Esophagus muscularis mucosa (tissue), 4 donors: ENCODE measurements at regions not wholly inside any gene's neighbourhood (a gene's known extent, or its start where the extent isn't known, plus 50 kb on each side); places are given as distances from the start of the nearest gene placed in this dataset.

Experiments used
- DNase-seq: peaks from one replicate; pipeline ENCODE4 v3.0.0-alpha.2; 2017; ENCODE audit errors: extremely low spot score
- H3K27ac ChIP-seq, 4 donors: fragments of 200-600 bp; sonication (generic); replicated peaks in 1 of 4; 1 replicate in 3 of 4; 2 replicates in 1 of 4; pipeline ENCODE4 v1.5.1; 2016 to 2019; ENCODE audit warnings: mild to moderate bottlenecking in 1 of 4
- H3K27me3 ChIP-seq, 4 donors: fragments of 200-600 bp; sonication (generic); one replicate each; pipeline versions ENCODE4 v1.5.1 to v1.6.0; 2016 to 2019
- H3K36me3 ChIP-seq, 4 donors: fragments of 200-600 bp; sonication (generic); one replicate each; pipeline ENCODE4 v1.5.1; 2016 to 2019
- H3K4me1 ChIP-seq, 4 donors: fragments of 200-600 bp; sonication (generic); one replicate each; pipeline ENCODE4 v1.5.1; 2016 to 2019
- H3K4me3 ChIP-seq, 4 donors: fragments of 200-600 bp; sonication (generic); 1 replicate in 2 of 4; 2 replicates in 2 of 4; pipeline ENCODE4 v1.5.1; 2016 to 2019; ENCODE audit warnings: mild to moderate bottlenecking in 4 of 4, moderate library complexity in 1 of 4
- H3K9me3 ChIP-seq, 4 donors: fragments of 200-600 bp; sonication (generic); 1 replicate in 3 of 4; 2 replicates in 1 of 4; pipeline ENCODE4 v1.5.1; 2016 to 2019
- CTCF ChIP-seq, 3 experiments: fragments of 200-600 bp in 2 of 3; fragments of 450-650 bp in 1 of 3; sonication (generic) in 2 of 3; IDR thresholded peaks; one replicate each; pipeline ENCODE4 v1.5.1; 2017 to 2019; ENCODE audit warnings: antibody characterized with exemption in 3 of 3, mild to moderate bottlenecking in 2 of 3, moderate library complexity in 1 of 3
- EP300 ChIP-seq: sonication (generic); formaldehyde crosslinking; IDR thresholded peaks from one replicate; pipeline ENCODE4 v1.6.1; 2017; ENCODE audit warnings: antibody characterized with exemption
- POLR2A ChIP-seq: fragments of 450-650 bp; IDR thresholded peaks from one replicate; pipeline ENCODE4 v1.6.1; 2017; ENCODE audit warnings: antibody characterized with exemption, moderate library complexity, mild to moderate bottlenecking, low read depth
- POLR2AphosphoS5 ChIP-seq, 2 donors: sonication (generic); formaldehyde crosslinking; IDR thresholded peaks; one replicate each; pipeline ENCODE4 v1.6.1; 2017; ENCODE audit warnings: antibody characterized with exemption in 2 of 2
- WGBS: methylation state at CpG from one replicate; pipeline ENCODE4 v1.1.5; 2018; 5-methylcytosine and 5-hydroxymethylcytosine counted together
- intact Hi-C: fragments of 100-400 bp; cut with DNase I; formaldehyde crosslinking; loops from one replicate; pipeline ENCODE4 v1.15.1; 2023

DNA sequence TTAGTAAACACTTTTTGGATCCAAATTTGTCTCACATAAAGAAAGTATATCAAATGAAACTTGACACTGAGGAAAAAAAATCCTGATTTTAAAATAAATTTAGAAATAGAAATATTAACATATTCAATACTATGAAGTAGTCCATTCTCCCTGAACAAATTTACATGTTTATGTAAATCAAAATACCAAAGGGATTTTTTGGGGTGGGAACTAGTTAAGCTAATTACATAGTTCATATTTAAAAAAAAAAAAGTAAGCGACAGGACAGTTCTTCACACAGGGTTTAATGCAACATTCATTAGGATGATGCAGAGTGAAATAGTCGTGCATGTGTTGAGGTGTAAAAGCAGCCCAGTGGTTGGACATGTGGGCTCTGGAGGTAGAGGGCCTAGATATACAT, 433.5 kb upstream of the B3GALT2 start:
- Histone ChIP-seq H3K9me3 (no peaks in the 10 kb centered on the region), H3K27me3 (no peaks in the 10 kb centered on the region), H3K4me1 (peaks cover 0 to 6% (median 0%) of the 10 kb centered on the region in 4 donors), H3K27ac (no peak overlapping the region), H3K36me3 (no peaks in the 10 kb centered on the region), H3K4me3 (no peak overlapping the region)
- TF ChIP-seq CTCF (IDR thresholded peaks at IDR 0.05) (no peak), EP300 (no peak)
- WGBS: 94% methylated on average over 2 of the region's 2 CpGs
- DNase-seq: no peak
- intact Hi-C loops: no loop called here

GRCh38 chr1:193614817-193615216, 428.4 kb upstream of the B3GALT2 start:
- Histone ChIP-seq H3K27ac (no peak overlapping the region), H3K36me3 (no peaks in the 10 kb centered on the region), H3K4me3 (no peak overlapping the region), H3K4me1 (no peaks in the 10 kb centered on the region), H3K9me3 (no peaks in the 10 kb centered on the region), H3K27me3 (no peaks in the 10 kb centered on the region)
- no peak for TF ChIP-seq CTCF (IDR thresholded peaks at IDR 0.05)
- TF ChIP-seq POLR2AphosphoS5 (IDR thresholded peaks at IDR 0.05): no peak
- no peak for TF ChIP-seq POLR2A
- TF ChIP-seq EP300: no peak
- intact Hi-C loops: no loop called here
- 90% methylated on average over 2 of the region's 2 CpGs for WGBS
- no peak for DNase-seq

- DNase-seq: no peak
- Histone ChIP-seq H3K4me3 (no peak overlapping the region), H3K36me3 (no peaks in the 10 kb centered on the region), H3K4me1 (no peaks in the 10 kb centered on the region), H3K27ac (no peak overlapping the region), H3K27me3 (no peaks in the 10 kb centered on the region), H3K9me3 (no peaks in the 10 kb centered on the region)
- TF ChIP-seq CTCF (IDR thresholded peaks at IDR 0.05): no peak
- TF ChIP-seq POLR2A: no peak
- no peak for TF ChIP-seq EP300
- TF ChIP-seq POLR2AphosphoS5 (IDR thresholded peaks at IDR 0.05): no peak
- 87% methylated on average over 3 of the region's 3 CpGs for WGBS
- intact Hi-C loops: no loop called here
Observed at GRCh38 chr1:193614275-193614674, 427.9 kb upstream of the B3GALT2 start.

DNA sequence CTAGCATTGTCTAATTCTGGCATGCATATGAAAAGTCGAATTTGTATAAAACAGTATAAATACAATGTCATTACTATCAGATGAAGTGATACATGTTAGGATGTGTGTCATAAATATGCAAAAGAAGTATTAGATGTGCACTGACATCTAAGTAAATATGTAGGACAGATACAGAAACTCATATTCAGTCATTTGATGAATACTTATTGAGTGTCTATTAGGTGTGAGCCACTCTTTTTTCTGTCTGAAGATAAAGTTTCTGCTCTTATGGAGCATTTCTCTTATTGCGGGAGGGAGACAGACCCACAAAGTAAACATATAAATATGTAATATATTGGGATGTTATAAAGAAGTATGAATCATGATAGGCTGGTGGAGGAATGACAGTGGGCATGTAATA, 426.6 kb upstream of the B3GALT2 start:
- TF ChIP-seq POLR2A (no peak), CTCF (IDR thresholded peaks at IDR 0.05) (no peak), EP300 (no peak), POLR2AphosphoS5 (IDR thresholded peaks at IDR 0.05) (no peak)
- H3K27ac ChIP-seq: no peak overlapping the region
- DNase-seq: no peak
- 91% methylated on average over 2 of the region's 2 CpGs for WGBS
- H3K4me3 ChIP-seq: no peak overlapping the region
- no peaks in the 10 kb centered on the region for H3K4me1 ChIP-seq
- H3K36me3 ChIP-seq: no peaks in the 10 kb centered on the region
- no peaks in the 10 kb centered on the region for H3K27me3 ChIP-seq
- intact Hi-C loops: no loop called here
- H3K9me3 ChIP-seq: peaks cover 0 to 6% (median 0%) of the 10 kb centered on the region in 4 donors

DNA sequence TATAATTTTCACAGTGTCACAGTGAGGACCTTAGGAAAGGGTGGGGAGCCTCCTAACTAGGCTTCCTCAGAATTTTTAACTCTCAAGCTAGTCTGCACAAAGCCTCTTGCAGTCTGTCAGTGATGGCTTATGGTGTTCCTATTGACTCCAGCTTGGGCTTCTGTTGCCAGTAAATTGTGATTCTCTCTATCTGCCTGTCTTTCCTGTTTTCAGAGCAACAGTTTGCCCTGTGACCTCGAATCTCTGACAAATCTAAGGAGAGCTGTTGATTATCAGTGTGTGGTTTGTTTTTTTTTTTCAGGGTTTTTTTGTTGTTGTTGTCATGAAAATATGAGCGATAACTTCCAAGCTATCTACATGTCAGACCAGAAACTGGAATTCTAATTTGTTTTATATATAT, 423.2 kb upstream of the B3GALT2 start:
- H3K4me1 ChIP-seq: no peaks in the 10 kb centered on the region
- intact Hi-C loops: no loop called here
- 84% methylated on average over 2 of the region's 2 CpGs for WGBS
- no peak for DNase-seq
- peaks cover 0 to 6% (median 0%) of the 10 kb centered on the region in 4 donors for H3K9me3 ChIP-seq
- H3K36me3 ChIP-seq: no peaks in the 10 kb centered on the region
- H3K4me3 ChIP-seq: no peak overlapping the region
- H3K27ac ChIP-seq: no peak overlapping the region
- TF ChIP-seq CTCF (IDR thresholded peaks at IDR 0.05) (no peak), EP300 (no peak), POLR2A (no peak), POLR2AphosphoS5 (IDR thresholded peaks at IDR 0.05) (no peak)
- H3K27me3 ChIP-seq: no peaks in the 10 kb centered on the region
